Activated T-cell treated with anti-CD3 and anti-CD28 coated beads, Interleukin-2, amount 50 U/mL, for 72 hours (primary cell): ENCODE measurements at regions not wholly inside any gene's neighbourhood (a gene's known extent, or its start where the extent isn't known, plus 50 kb on each side); places are given as distances from the start of the nearest gene placed in this dataset.
"Not testable (repeated sequence)": the region's sequence is repeated elsewhere in the genome, so short reads cannot be mapped to it uniquely, and the experiment has no call there.

Source experiments
- ATAC-seq, 2 donors: fragments of 150-1000 bp; cut with Tn5 transposase; replicated peaks in 1 of 2; 2 replicates each; pipeline ENCODE4 v1.10.0; 2021; ENCODE audit warnings: moderate library complexity in 2 of 2, mild to moderate bottlenecking in 1 of 2
- DNase-seq, 2 donors: peaks; one replicate each; pipeline ENCODE4 v3.0.0; 2021 to 2022; ENCODE audit warnings: mixed read lengths in 1 of 2
- H3K27ac Mint-ChIP-seq: one replicate; pipeline ENCODE4 v1.8.0; 2022; ENCODE audit warnings: mild to moderate bottlenecking, moderate library complexity, mixed read lengths
- H3K27me3 Mint-ChIP-seq: one replicate; pipeline ENCODE4 v1.8.0; 2022; ENCODE audit warnings: low read depth, mixed read lengths
- H3K36me3 Mint-ChIP-seq, 2 donors: one replicate each; pipeline ENCODE4 v1.8.0; 2022; ENCODE audit warnings: mixed read lengths in 2 of 2, mild to moderate bottlenecking in 1 of 2; ENCODE audit not compliant: insufficient read depth in 2 of 2
- H3K4me1 Mint-ChIP-seq: one replicate; pipeline ENCODE4 v1.8.0; 2022; ENCODE audit warnings: low read depth, mixed read lengths
- H3K4me3 Mint-ChIP-seq, 2 donors: one replicate each; pipeline ENCODE4 v1.8.0; 2022; ENCODE audit warnings: mild to moderate bottlenecking in 2 of 2, mixed read lengths in 2 of 2, moderate library complexity in 2 of 2
- H3K9me3 Mint-ChIP-seq, 2 donors: one replicate each; pipeline ENCODE4 v1.8.0; 2022; ENCODE audit warnings: mixed read lengths in 2 of 2

- DNase-seq = no peak
- H3K9me3 Mint-ChIP-seq = peaks cover 2 to 6% of the 10 kb centered on the region in 2 donors
- no peaks in the 10 kb centered on the region for H3K27me3 Mint-ChIP-seq
- no peak for ATAC-seq
- H3K4me1 Mint-ChIP-seq = no peaks in the 10 kb centered on the region
- no peak overlapping the region for H3K27ac Mint-ChIP-seq
- H3K36me3 Mint-ChIP-seq = no peaks in the 10 kb centered on the region
- H3K4me3 Mint-ChIP-seq = no peak overlapping the region
Observed at GRCh38 chr3:80997622-80998021, 763.8 kb downstream of the GBE1 start.

- H3K4me3 Mint-ChIP-seq = no peak overlapping the region
- DNase-seq (no peak), ATAC-seq (no peak)
- peaks cover 2 to 7% of the 10 kb centered on the region in 2 donors for H3K9me3 Mint-ChIP-seq
- H3K4me1 Mint-ChIP-seq = no peaks in the 10 kb centered on the region
- H3K36me3 Mint-ChIP-seq = no peaks in the 10 kb centered on the region
- H3K27ac Mint-ChIP-seq = no peak overlapping the region
- no peaks in the 10 kb centered on the region for H3K27me3 Mint-ChIP-seq
Observed at GRCh38 chr3:80994767-80995166, 766.7 kb downstream of the GBE1 start.

GRCh38 chr3:80994085-80994665 is 767.3 kb downstream of the GBE1 start:
- DNase-seq = no peak
- no peak for ATAC-seq
- Mint-ChIP-seq H3K4me3 (no peak overlapping the region), H3K9me3 (peaks cover 2 to 7% of the 10 kb centered on the region in 2 donors), H3K27ac (no peak overlapping the region), H3K36me3 (no peaks in the 10 kb centered on the region), H3K27me3 (no peaks in the 10 kb centered on the region), H3K4me1 (no peaks in the 10 kb centered on the region)

- no peaks in the 10 kb centered on the region for H3K36me3 Mint-ChIP-seq
- no peak for DNase-seq
- H3K4me1 Mint-ChIP-seq = no peaks in the 10 kb centered on the region
- no peaks in the 10 kb centered on the region for H3K27me3 Mint-ChIP-seq
- H3K9me3 Mint-ChIP-seq = peaks cover 2 to 7% of the 10 kb centered on the region in 2 donors
- H3K27ac Mint-ChIP-seq = no peak overlapping the region
- ATAC-seq = no peak
- no peak overlapping the region for H3K4me3 Mint-ChIP-seq
Observed at GRCh38 chr3:80993241-80993945, 768.1 kb downstream of the GBE1 start.

GRCh38 chr3:80983753-80984152 is 777.7 kb downstream of the GBE1 start:
- H3K36me3 Mint-ChIP-seq = no peaks in the 10 kb centered on the region
- no peak overlapping the region for H3K4me3 Mint-ChIP-seq
- H3K9me3 Mint-ChIP-seq = peaks cover 2 to 5% of the 10 kb centered on the region in 2 donors
- H3K4me1 Mint-ChIP-seq = no peaks in the 10 kb centered on the region
- ATAC-seq (no peak), DNase-seq (no peak)
- H3K27ac Mint-ChIP-seq = no peak overlapping the region
- no peaks in the 10 kb centered on the region for H3K27me3 Mint-ChIP-seq

- DNase-seq (no peak), ATAC-seq (no peak)
- peaks cover 8% of the 10 kb centered on the region in 2 donors for H3K9me3 Mint-ChIP-seq
- H3K4me3 Mint-ChIP-seq = no peak overlapping the region
- no peak overlapping the region for H3K27ac Mint-ChIP-seq
- no peaks in the 10 kb centered on the region for H3K36me3 Mint-ChIP-seq
- no peaks in the 10 kb centered on the region for H3K27me3 Mint-ChIP-seq
- H3K4me1 Mint-ChIP-seq = no peaks in the 10 kb centered on the region
Observed at GRCh38 chr3:80978216-80978969, 783.1 kb downstream of the GBE1 start.

GRCh38 chr3:80970292-80970691 is 791.2 kb downstream of the GBE1 start:
- peaks cover 5 to 9% of the 10 kb centered on the region in 2 donors for H3K9me3 Mint-ChIP-seq
- no peak overlapping the region for H3K4me3 Mint-ChIP-seq
- DNase-seq (no peak), ATAC-seq (no peak)
- H3K27me3 Mint-ChIP-seq = no peaks in the 10 kb centered on the region
- H3K36me3 Mint-ChIP-seq = no peaks in the 10 kb centered on the region
- no peaks in the 10 kb centered on the region for H3K4me1 Mint-ChIP-seq
- no peak overlapping the region for H3K27ac Mint-ChIP-seq

- H3K36me3 Mint-ChIP-seq = no peaks in the 10 kb centered on the region
- H3K4me3 Mint-ChIP-seq = no peak overlapping the region
- no peaks in the 10 kb centered on the region for H3K27me3 Mint-ChIP-seq
- ATAC-seq = no peak
- no peaks in the 10 kb centered on the region for H3K4me1 Mint-ChIP-seq
- no peak overlapping the region for H3K27ac Mint-ChIP-seq
- DNase-seq = no peak
- peaks cover 2 to 8% of the 10 kb centered on the region in 2 donors for H3K9me3 Mint-ChIP-seq
Observed at GRCh38 chr3:80929576-80929975, 831.9 kb downstream of the GBE1 start.

- Mint-ChIP-seq H3K4me3 (no peak overlapping the region), H3K36me3 (no peaks in the 10 kb centered on the region)
Observed at GRCh38 chr3:80914854-80915253, 846.6 kb downstream of the GBE1 start.

GRCh38 chr3:80898211-80898610 is 863.2 kb downstream of the GBE1 start:
- H3K9me3 Mint-ChIP-seq = peaks cover 0 to 5% of the 10 kb centered on the region in 2 donors
- ATAC-seq (no peak), DNase-seq (no peak)
- no peak overlapping the region for H3K4me3 Mint-ChIP-seq
- H3K4me1 Mint-ChIP-seq = no peaks in the 10 kb centered on the region
- no peaks in the 10 kb centered on the region for H3K27me3 Mint-ChIP-seq
- H3K36me3 Mint-ChIP-seq = peaks cover 0 to 1% of the 10 kb centered on the region in 2 donors
- no peak overlapping the region for H3K27ac Mint-ChIP-seq

More at GRCh38 chr3:80914854-80915253, 846.6 kb downstream of the GBE1 start:
- DNase-seq (no peak), ATAC-seq (no peak)
- Mint-ChIP-seq H3K27ac (no peak overlapping the region), H3K4me1 (no peaks in the 10 kb centered on the region), H3K27me3 (no peaks in the 10 kb centered on the region), H3K9me3 (peaks cover 1 to 3% of the 10 kb centered on the region in 2 donors)

- H3K4me3 Mint-ChIP-seq, H3K9me3 Mint-ChIP-seq, H3K36me3 Mint-ChIP-seq, DNase-seq, H3K27me3 Mint-ChIP-seq, H3K4me1 Mint-ChIP-seq, ATAC-seq, H3K27ac Mint-ChIP-seq: not testable (repeated sequence)
Observed at GRCh38 chr3:80897005-80897404, 864.4 kb downstream of the GBE1 start.

GRCh38 chr3:80890571-80890970 is 870.9 kb downstream of the GBE1 start:
- DNase-seq = no peak
- ATAC-seq = no peak
- Mint-ChIP-seq H3K9me3 (peaks cover 1 to 20% of the 10 kb centered on the region in 2 donors), H3K27ac (no peak overlapping the region), H3K27me3 (no peaks in the 10 kb centered on the region), H3K4me3 (no peak overlapping the region), H3K4me1 (no peaks in the 10 kb centered on the region), H3K36me3 (peaks cover 0 to 2% of the 10 kb centered on the region in 2 donors)

- DNase-seq = no peak
- no peak overlapping the region for H3K4me3 Mint-ChIP-seq
- H3K9me3 Mint-ChIP-seq = peaks cover 3 to 22% of the 10 kb centered on the region in 2 donors
- H3K4me1 Mint-ChIP-seq = no peaks in the 10 kb centered on the region
- H3K36me3 Mint-ChIP-seq = peaks cover 0 to 2% of the 10 kb centered on the region in 2 donors
- H3K27ac Mint-ChIP-seq = no peak overlapping the region
- no peak for ATAC-seq
- H3K27me3 Mint-ChIP-seq = no peaks in the 10 kb centered on the region
Observed at GRCh38 chr3:80889535-80889934, 871.9 kb downstream of the GBE1 start.
